H1 (cell line): ENCODE measurements at regions not wholly inside any gene's neighbourhood (a gene's known extent, or its start where the extent isn't known, plus 50 kb on each side); places are given as distances from the start of the nearest gene placed in this dataset.

Source experiments
- CREB1 ChIP-seq: IDR thresholded peaks from 2 replicates; pipeline ENCODE4 v1.6.1; 2012; ENCODE audit warnings: inconsistent platforms
- EP300 ChIP-seq, 2 experiments: IDR thresholded peaks; 1 replicate in 1 of 2; 2 replicates in 1 of 2; pipeline ENCODE4 v1.6.1; 2011 to 2012; ENCODE audit warnings: low read depth in 2 of 2, low read length in 2 of 2, mild to moderate bottlenecking in 2 of 2, borderline replicate concordance in 1 of 2, inconsistent platforms in 1 of 2, moderate library complexity in 1 of 2
- MAFK ChIP-seq: IDR thresholded peaks from 2 replicates; pipeline ENCODE4 v1.6.1; 2012; ENCODE audit warnings: low read depth, mild to moderate bottlenecking, improper control_type of control experiment, low read length
- POLR2A ChIP-seq, 2 experiments: IDR thresholded peaks; 1 replicate in 1 of 2; 2 replicates in 1 of 2; pipeline ENCODE4 v1.6.1; 2011; ENCODE audit warnings: low read depth in 2 of 2, low read length in 2 of 2, mild to moderate bottlenecking in 2 of 2; ENCODE audit errors: control extremely low read depth in 1 of 2
- SIN3A ChIP-seq, 2 experiments: IDR thresholded peaks in 1 of 2; conservative IDR thresholded peaks in 1 of 2; 2 replicates each; pipeline ENCODE4 v1.6.1; 2011 to 2012; ENCODE audit warnings: low read length in 2 of 2, improper control_type of control experiment in 1 of 2, low read depth in 1 of 2, mild to moderate bottlenecking in 1 of 2
- SP1 ChIP-seq: IDR thresholded peaks from 2 replicates; pipeline ENCODE4 v1.6.1; 2011; ENCODE audit warnings: low read depth, low read length
- SP2 ChIP-seq: IDR thresholded peaks from 2 replicates; pipeline ENCODE4 v1.6.1; 2012; ENCODE audit warnings: mild to moderate bottlenecking, low read length, inconsistent platforms
- TAF7 ChIP-seq: optimal IDR thresholded peaks from 2 replicates; pipeline ENCODE3; 2011; ENCODE audit warnings: low read depth, mild to moderate bottlenecking, inconsistent platforms, low read length, moderate library complexity, borderline replicate concordance
- YY1 ChIP-seq: IDR thresholded peaks from 2 replicates; pipeline ENCODE4 v1.6.1; 2011; ENCODE audit warnings: low read depth, mild to moderate bottlenecking, low read length
- TF ChIP-seq, protein P1 (sequence below), 3 experiments: IDR thresholded peaks; 1 replicate in 2 of 3; 2 replicates in 1 of 3; pipeline versions ENCODE4 v1.5.1 to v1.6.1; 2011; ENCODE audit warnings: low read length in 3 of 3, mild to moderate bottlenecking in 3 of 3, inconsistent platforms in 2 of 3, low read depth in 1 of 3, moderate library complexity in 1 of 3; ENCODE audit not compliant: insufficient read depth in 1 of 3; ENCODE audit errors: control extremely low read depth in 1 of 3

DNA sequence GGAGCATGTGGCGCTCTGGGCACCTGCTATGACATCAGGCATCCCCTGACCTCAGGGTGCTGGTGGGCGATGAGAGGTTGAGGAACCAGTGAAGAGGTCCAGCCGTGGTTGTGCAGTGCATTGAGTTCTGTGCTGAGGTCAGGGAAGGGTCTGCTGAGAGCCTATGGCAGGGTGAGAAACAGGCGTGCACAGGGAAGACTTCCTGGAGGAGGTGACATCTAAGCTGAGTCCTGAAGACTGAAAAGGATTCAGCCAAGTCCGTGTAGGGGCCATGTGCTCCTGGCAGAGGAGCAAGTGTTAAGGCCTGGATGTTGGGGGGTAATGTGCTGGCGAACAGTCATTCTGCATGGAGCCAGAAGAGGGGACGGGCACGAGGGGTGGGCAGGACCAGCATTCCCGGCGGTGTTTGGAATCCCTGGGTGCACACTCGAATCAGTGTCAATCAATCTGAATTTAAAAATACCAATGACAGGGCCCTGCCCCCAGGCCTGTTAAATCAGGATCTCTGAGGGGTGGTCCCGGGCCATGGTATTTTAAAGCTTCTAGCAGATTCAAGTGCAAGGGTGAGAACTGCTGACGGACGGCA lies 65.8 kb upstream of the CIBAR2 start:
- TF ChIP-seq, protein P1, sequence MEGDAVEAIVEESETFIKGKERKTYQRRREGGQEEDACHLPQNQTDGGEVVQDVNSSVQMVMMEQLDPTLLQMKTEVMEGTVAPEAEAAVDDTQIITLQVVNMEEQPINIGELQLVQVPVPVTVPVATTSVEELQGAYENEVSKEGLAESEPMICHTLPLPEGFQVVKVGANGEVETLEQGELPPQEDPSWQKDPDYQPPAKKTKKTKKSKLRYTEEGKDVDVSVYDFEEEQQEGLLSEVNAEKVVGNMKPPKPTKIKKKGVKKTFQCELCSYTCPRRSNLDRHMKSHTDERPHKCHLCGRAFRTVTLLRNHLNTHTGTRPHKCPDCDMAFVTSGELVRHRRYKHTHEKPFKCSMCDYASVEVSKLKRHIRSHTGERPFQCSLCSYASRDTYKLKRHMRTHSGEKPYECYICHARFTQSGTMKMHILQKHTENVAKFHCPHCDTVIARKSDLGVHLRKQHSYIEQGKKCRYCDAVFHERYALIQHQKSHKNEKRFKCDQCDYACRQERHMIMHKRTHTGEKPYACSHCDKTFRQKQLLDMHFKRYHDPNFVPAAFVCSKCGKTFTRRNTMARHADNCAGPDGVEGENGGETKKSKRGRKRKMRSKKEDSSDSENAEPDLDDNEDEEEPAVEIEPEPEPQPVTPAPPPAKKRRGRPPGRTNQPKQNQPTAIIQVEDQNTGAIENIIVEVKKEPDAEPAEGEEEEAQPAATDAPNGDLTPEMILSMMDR (IDR thresholded peaks at IDR 0.05; ENCODE audit: control extremely low read depth in 1 of 3, insufficient read depth in 1 of 3, low read depth in 1 of 3, low read length in 3 of 3): no peak
- TF ChIP-seq YY1 (no peak), POLR2A (IDR thresholded peaks at IDR 0.05; ENCODE audit: control extremely low read depth in 1 of 2, low read depth in 2 of 2, low read length in 2 of 2) (no peak), SP1 (no peak), TAF7 (no peak), SP2 (no peak), CREB1 (no peak), EP300 (IDR thresholded peaks at IDR 0.05; ENCODE audit: borderline replicate concordance in 1 of 2, low read depth in 2 of 2, low read length in 2 of 2) (no peak), MAFK (no peak), SIN3A (conservative IDR thresholded peaks at IDR 0.05 in 1 of 2, IDR thresholded peaks at IDR 0.05 in 1 of 2; ENCODE audit: low read depth in 1 of 2, low read length in 2 of 2) (no peak)
